ENCODE measurements at regions not wholly inside any gene's neighbourhood (a gene's known extent, or its start where the extent isn't known, plus 50 kb on each side); places are given as distances from the start of the nearest gene placed in this dataset.

GRCh38 chr7:20929199-20929598 lies 142.5 kb upstream of the SP8 start:
- CTCF ChIA-PET = no interaction called here

GRCh38 chr7:20931739-20932138 lies 145.1 kb upstream of the SP8 start:
- no peak overlapping the region for H3K27ac Mint-ChIP-seq
- no peaks in the 10 kb centered on the region for H3K27me3 Mint-ChIP-seq
- no peak for TF ChIP-seq CTCF (IDR thresholded peaks at IDR 0.05)
- no peaks in the 10 kb centered on the region for H3K36me3 Mint-ChIP-seq (ENCODE audit: low read depth)
- intact Hi-C loops (cut with micrococcal nuclease) = no loop called here
- no peak for ATAC-seq (ENCODE audit: low read depth)
- no peaks in the 10 kb centered on the region for H3K9me3 Mint-ChIP-seq
- H3K4me3 Mint-ChIP-seq = no peak overlapping the region
- no peaks in the 10 kb centered on the region for H3K4me1 Mint-ChIP-seq
- ChIA-PET POLR2A (no interaction called here), CTCF (no interaction called here)
- no peak for DNase-seq

More at GRCh38 chr7:20929199-20929598, 142.5 kb upstream of the SP8 start:
- no peak for ATAC-seq (ENCODE audit: low read depth)
- no peak for TF ChIP-seq CTCF (IDR thresholded peaks at IDR 0.05)
- no peak overlapping the region for H3K27ac Mint-ChIP-seq
- DNase-seq = no peak
- POLR2A ChIA-PET = no interaction called here
- H3K36me3 Mint-ChIP-seq (ENCODE audit: low read depth) = no peaks in the 10 kb centered on the region
- peaks cover 7% of the 10 kb centered on the region for H3K9me3 Mint-ChIP-seq
- intact Hi-C loops (cut with micrococcal nuclease) = no loop called here
- no peak overlapping the region for H3K4me3 Mint-ChIP-seq
- no peaks in the 10 kb centered on the region for H3K4me1 Mint-ChIP-seq
- H3K27me3 Mint-ChIP-seq = no peaks in the 10 kb centered on the region

- intact Hi-C loops (cut with micrococcal nuclease) = no loop called here
- H3K27ac Mint-ChIP-seq = no peak overlapping the region
- no peaks in the 10 kb centered on the region for H3K27me3 Mint-ChIP-seq
- ChIA-PET POLR2A (no interaction called here), CTCF (no interaction called here)
- DNase-seq = no peak
- H3K36me3 Mint-ChIP-seq (ENCODE audit: low read depth) = no peaks in the 10 kb centered on the region
- no peak overlapping the region for H3K4me3 Mint-ChIP-seq
- H3K4me1 Mint-ChIP-seq = no peaks in the 10 kb centered on the region
- TF ChIP-seq CTCF (IDR thresholded peaks at IDR 0.05) = no peak
- H3K9me3 Mint-ChIP-seq = no peaks in the 10 kb centered on the region
- no peak for ATAC-seq (ENCODE audit: low read depth)
Observed at GRCh38 chr7:20932785-20933527, 146.3 kb upstream of the SP8 start.

GRCh38 chr7:20945451-20945850 lies 158.8 kb upstream of the SP8 start:
- intact Hi-C loops (cut with micrococcal nuclease) = no loop called here
- DNase-seq = no peak
- no peaks in the 10 kb centered on the region for H3K27me3 Mint-ChIP-seq
- peaks cover 7% of the 10 kb centered on the region for H3K9me3 Mint-ChIP-seq
- ChIA-PET POLR2A (no interaction called here), CTCF (no interaction called here)
- no peak overlapping the region for H3K4me3 Mint-ChIP-seq
- no peak for ATAC-seq (ENCODE audit: low read depth)
- H3K27ac Mint-ChIP-seq = no peak overlapping the region
- no peaks in the 10 kb centered on the region for H3K4me1 Mint-ChIP-seq
- TF ChIP-seq CTCF (IDR thresholded peaks at IDR 0.05) = no peak
- H3K36me3 Mint-ChIP-seq (ENCODE audit: low read depth) = no peaks in the 10 kb centered on the region

GRCh38 chr7:20952916-20953315 lies 166.2 kb upstream of the SP8 start:
- DNase-seq (no peak), ATAC-seq (ENCODE audit: low read depth) (no peak)
- no peak overlapping the region for H3K27ac Mint-ChIP-seq
- CTCF ChIA-PET = no interaction called here
- POLR2A ChIA-PET = no interaction called here
- no peak for TF ChIP-seq CTCF (IDR thresholded peaks at IDR 0.05)
- no peak overlapping the region for H3K4me3 Mint-ChIP-seq
- intact Hi-C loops (cut with micrococcal nuclease) = no loop called here
- no peaks in the 10 kb centered on the region for H3K27me3 Mint-ChIP-seq
- H3K4me1 Mint-ChIP-seq = no peaks in the 10 kb centered on the region
- H3K36me3 Mint-ChIP-seq (ENCODE audit: low read depth) = no peaks in the 10 kb centered on the region
- H3K9me3 Mint-ChIP-seq = peaks cover 4% of the 10 kb centered on the region

Measured in activated B cell treated with CpG ODN at 0.5 μM for 24 hours (primary cell).